RPMI8226 (cell line): ENCODE measurements at regions not wholly inside any gene's neighbourhood (a gene's known extent, or its start where the extent isn't known, plus 50 kb on each side); places are given as distances from the start of the nearest gene placed in this dataset.

Experiments used
- DNase-seq: peaks from one replicate; pipeline ENCODE4 v3.0.0-alpha.2; 2015

DNA sequence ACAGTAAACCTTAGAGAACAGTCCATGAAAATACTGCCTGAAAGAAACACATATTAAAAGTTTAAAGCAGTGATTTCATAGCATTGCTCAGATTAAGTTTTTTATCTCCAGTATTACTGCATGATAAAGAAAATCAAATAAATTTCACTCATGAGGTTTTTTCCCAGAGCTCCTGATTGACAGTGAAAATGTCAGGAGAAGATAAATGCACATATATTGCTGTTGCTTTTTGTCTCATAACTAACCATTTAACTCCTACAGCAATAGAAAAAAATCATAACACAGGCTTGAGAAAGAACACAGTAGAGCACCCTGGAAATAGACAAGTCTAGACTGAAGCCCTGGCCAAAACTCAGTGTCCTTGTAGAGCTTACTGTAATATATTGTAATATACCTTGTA, 391.0 kb downstream of the TMX3 start:
- no peak for DNase-seq

DNA sequence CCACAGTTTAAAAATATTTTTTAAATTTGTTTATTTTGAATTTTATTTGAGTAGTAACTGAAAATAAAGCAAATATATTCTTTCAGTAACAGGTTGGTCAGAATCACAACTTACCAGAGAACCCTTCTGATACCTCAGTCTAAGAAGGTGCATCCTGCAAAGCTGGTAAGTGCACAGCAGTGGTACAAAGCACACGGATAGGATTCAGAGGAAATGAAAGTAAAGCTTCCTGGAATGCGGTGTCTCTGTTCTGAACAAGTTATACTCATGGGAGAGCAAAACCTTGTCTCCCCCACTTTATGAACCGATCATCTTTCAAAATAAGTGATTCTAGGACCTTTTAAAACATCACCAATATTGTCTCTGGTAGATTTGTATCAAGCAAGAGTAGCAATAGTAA, 398.3 kb downstream of the TMX3 start:
- DNase-seq, result no peak

DNA sequence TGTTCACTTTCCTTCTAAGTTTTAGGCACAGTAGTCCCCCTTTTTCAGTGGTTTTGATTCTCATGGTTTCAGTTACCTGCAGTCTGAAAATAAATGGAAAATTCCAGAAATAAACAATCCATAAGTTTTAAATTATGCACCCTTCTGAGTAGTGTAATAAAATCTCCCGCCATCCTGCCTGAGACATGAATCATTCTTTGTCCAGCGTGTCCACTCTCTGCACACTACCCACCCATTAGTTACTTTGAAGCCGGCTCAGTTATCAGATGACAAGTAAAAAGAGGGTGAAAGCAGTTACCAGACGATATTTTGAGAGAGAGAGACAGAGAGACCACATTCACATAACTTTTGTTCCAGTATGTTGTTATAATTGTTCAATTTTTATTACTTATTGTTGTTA, 400.5 kb downstream of the TMX3 start:
- no peak for DNase-seq

DNA sequence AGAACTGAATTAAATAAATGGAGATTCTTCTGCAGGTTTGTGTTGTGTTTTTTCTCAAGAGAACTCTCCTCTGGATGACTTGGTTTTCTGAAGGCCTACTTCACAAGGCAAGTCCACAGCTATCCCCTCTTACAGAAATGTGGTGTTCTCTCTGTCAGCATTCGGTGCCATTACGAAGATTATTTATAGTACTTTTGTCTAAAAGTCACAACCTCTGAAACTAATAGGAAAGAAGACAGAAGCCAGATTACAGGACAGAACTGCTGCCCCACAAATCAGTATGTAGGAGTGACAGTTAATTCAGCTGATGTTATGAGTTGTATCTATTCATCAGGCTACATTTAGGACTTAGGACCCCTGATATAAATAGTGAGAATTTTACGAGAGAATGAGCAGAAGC, 413.5 kb downstream of the TMX3 start:
- no peak for DNase-seq

DNA sequence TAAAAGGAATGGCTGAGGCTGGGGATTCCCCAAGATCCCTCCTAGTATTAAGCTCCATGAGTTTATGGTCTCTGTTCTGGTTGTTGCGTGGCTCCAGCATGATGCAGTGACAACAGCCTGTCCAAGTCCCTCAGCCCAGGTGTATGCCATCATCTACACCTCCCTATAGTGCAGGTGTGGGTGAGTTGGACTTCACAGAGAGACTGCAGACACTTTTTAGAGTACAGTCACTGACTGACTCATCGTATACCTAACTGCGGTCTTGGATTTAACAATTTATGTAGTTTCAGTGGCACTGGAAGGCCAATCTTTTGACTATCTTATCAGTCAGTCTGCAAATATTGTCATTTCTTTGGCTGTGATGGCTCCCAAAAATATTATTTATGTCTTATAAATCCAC, 415.0 kb downstream of the TMX3 start:
- no peak for DNase-seq

DNA sequence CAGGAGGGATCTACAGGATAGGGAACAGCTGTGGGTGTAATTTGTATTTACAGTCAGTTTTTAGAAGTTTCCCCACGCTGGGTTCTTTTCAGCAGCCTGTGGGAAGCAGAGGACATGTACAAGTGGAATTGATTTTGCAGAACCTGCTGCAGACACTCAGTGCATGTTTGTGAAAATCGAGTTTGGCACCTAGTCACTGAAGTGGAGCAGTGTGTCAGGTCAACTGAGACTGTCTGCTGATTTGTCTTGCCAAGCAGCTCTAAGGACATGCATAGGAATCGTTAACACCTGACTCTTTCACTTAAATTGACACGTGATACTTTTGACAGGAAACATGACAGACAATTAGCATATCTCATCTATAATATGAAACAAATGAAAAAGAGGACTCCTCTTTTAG, 416.6 kb downstream of the TMX3 start:
- DNase-seq, result no peak

DNA sequence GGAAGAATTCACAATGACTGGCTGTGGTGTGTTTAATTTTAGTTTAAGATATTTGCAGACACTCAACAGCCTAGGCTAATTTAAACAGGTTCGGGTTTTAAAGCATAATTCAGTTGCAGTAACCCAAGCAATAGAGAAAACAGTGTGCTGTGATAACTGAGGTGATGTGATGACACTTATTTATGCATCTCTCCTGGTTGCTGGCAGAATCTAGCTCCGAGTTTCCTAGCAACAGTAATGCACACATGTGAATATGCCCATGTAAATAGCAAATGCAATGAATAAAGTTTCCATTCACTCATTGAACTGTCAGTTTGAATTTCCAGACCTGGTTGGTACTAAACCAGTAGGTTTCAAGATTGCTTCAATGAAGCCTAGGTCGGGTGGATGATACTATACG, 426.5 kb downstream of the TMX3 start:
- no peak for DNase-seq

DNA sequence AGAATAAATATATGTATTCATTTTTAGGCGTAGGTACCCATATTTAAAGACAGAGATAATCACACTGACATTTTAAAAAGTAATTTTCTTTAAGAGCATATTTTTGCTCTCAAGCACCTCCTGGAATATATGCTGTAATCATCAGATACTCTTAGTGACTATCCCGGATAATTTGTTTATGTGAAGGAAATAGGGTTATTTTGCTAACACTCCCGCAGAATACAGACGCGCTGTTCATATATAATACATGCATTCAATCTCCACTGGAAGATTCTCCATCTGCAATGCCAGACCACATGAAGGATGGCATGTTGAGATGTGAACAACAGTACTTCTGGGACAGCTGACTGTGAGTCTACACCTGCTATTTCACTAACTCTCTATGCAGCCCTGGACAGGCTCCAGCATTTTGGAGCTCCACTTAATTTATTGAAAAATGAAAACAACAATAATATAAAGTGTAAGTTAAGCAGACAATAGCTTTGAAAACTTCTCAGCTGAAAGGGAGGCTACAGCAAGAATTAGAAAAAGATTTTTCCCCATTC, 430.6 kb downstream of the TMX3 start:
- no peak for DNase-seq

DNA sequence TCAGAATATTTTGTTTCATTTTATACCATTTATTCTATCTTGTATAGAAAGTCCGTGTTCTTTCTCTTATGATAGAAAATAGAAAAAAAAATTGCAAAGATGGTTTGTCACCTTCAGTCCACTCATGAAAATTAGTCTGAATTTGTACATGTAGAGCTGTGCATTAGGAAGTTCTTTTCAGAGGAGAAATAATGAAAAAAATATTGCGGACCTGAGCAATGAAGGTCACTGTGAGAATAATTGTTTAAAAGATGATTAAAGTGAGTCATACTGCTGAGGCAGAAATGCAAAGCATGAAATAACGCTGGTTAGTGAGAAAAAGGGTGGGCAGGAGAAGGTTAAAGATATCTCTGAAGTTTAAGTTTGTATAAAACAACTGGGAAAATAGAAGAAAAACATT, 431.1 kb downstream of the TMX3 start:
- no peak for DNase-seq

DNA sequence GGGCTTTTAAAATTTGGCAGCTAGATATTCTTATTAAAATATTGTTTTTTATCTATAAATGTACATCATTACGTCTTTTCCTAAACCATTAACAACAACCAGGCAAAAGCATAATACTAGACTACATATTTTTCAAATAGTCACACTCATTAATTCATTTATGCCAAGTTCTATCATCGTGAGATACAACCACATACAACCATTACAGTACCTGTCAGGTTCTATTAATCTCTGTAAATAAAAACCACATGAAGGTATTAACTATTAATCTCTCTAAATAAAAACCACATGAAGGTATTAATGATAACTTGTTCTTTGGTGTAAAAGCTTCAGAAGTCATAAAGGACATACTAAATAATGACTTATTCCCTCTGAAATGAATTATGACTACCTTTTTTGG, 432.7 kb downstream of the TMX3 start:
- no peak for DNase-seq

DNA sequence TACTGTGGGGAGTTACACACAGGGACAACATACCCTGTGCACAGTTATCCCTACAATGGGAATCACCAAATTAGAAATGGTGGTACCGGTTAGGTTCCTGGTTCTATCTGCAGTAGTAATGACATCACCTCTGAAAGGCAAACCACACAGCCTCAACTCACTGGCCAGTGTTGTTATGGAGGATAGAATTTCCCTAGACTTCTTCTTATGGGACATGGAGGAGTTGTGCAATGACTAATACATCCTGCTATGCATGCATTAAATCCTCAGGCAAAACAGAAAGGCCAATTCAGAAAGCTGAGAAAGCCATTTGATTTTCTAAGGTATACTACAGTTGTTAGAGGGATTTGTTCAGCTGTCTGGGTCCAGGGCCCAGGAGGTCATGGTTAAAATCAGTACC, 439.3 kb downstream of the TMX3 start:
- DNase-seq, result no peak

DNA sequence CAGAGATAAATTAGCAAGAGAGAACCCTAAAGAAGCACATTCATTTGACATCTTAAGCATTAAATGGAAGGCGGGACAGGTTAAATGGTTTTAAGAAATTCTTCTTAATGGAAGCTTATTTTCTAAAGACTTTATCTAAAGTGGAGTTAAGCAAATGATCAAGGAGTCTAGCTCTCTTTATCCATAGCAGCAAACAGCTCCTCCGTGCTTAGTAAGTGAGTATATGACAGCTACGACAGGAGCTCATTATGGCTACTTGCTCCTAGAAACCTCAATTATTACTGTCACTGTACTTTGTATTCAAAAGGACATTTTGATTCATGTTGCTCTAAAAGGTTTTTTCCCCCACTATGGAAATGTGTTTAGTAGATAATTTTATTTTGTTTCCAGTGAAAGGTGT, 444.9 kb downstream of the TMX3 start:
- DNase-seq, result no peak

DNA sequence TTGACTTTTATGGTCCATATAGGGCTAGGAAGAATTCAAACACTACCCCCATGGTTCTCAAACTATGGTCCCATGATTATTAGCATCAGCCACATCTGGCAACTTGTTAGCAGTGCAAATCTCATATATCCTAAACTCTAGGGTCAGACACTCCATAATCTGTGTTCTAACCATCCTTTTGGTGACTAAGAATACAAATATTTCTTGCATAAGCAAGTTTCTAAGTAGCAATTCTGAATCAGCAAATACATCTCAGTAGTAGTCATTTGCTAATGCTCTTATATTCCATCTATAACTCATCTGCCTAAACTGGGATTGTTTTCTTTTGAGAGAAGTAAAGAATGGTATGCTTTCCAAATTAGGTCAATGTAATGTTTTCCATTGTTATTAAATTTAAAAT, 447.3 kb downstream of the TMX3 start:
- no peak for DNase-seq

DNA sequence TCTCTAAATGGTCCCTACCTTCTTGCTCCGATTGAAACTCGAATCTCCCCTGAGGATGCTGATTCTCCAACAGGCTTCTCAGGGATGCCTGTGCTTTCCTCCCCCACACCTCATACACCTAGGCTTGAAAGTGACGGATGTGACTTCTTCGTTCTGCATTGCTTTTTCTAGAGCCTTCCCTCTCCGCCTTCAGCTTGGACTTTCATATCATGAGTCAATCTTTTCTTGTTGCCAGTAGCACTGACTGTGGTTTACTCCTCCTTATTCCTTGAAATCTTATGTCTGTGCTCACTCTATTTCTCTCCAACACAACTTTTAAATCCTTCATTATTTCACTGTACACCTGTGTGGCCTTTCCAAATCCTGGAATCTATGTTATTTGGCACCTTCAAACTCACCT, 451.4 kb downstream of the TMX3 start:
- DNase-seq, result no peak

DNA sequence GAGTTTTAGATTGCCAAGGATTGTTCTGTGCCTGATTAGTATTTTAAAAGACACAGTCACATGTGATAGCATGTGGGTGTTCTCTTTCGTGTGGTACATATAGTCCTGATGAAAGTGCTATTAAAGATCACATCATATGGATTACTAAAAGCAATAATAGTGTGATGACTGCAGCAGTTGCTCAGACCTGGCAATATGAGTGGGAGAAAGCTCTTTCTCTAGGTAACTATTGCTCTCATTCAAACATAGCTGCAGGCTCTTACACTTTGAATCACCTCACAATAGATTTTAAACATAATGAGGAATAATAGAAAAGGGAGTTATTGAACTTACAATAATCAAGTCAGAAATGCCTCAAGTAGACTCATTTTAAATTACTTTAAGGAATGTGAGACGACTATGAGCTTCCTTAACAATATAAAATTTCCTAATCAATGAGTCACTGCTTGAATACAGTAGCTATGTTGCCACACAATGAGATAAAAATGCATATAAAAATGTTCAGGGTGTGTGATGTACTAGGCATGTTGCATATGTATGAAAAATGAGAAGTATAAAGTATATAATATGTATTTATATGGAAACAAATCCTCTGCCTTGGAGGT, 452.1 kb downstream of the TMX3 start:
- DNase-seq, result no peak

DNA sequence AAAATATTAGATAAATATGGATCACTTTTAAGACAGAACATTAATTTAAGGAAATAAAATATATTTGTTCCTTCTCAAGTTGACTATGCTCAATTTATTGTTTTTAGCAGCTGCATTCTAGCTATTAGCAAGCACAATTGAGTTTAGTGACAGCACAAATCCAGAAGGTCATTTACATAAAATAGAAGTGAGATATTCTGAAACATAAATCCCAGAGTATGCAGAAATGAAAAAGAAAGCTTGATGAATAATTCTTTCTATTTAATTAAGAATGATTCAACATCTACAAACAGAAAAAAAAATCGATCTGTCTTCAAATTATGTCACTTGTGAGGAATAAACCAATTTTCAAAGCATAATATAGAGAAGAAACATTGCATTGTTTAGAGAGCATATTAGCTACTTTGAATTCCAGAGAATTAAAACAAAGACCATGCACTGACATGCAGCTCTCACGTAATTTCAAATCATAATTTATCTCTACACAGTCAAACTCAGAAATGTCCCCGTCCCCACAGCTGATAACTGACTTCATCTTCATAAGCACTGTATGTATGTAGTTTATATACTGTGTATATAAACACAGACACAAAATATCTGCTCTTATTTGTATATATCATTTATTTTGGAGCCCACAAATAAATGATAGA, 458.4 kb downstream of the TMX3 start:
- DNase-seq, result no peak

DNA sequence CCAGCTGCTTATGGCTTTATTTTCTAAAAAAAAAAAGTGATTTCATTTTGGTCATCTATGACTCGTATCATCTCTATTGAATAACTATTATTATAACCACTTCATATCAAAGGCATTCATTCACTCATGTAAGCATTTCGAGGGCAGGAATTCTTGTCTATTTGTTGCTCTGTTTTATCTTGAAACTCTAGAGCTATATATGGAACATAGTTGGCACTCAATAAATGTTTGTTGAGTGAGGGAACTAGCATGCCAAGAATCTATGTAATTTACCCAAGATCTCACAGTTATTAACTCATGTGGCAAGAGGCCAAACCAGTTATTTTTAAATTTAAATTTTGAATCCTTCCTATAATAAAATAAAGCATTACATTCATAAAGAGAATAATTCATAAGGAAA, 470.1 kb downstream of the TMX3 start:
- no peak for DNase-seq

DNA sequence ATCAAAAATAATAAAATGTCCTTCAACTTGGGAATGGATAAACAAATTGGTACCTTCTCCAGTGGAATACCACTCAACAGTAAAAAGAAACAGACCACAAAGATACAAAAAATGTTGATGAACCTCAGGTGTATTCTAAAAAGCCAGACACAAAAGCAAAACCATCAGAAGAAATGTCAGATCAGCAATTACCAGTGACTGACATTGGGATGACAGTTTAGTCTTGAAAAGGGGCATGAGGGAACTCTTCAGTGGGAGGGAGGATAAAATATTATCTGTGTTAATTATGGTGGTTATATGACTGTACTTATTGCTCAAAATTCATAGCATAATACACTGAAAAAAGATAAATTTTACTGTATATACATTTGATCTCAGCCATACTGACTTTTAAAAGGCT, 473.0 kb downstream of the TMX3 start:
- DNase-seq, result no peak

DNA sequence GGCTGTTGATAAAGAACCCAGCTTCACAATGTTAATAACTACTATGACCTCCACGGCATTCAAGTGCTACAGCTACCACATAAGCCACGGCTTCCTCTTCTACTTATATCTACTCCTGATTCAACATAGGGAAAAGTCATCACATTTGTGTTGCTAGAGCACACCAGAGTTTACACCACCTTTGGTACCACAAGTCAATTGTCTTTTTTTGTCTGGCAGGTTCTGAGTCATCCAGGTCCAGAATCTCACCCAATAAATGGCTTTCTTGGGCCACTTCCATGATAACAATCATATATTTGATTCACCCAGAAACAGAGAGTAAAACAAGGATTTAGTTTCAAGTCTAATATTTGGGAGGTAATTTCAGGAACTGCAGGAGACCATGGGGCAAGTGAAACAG, 480.2 kb downstream of the TMX3 start:
- DNase-seq, result no peak

DNA sequence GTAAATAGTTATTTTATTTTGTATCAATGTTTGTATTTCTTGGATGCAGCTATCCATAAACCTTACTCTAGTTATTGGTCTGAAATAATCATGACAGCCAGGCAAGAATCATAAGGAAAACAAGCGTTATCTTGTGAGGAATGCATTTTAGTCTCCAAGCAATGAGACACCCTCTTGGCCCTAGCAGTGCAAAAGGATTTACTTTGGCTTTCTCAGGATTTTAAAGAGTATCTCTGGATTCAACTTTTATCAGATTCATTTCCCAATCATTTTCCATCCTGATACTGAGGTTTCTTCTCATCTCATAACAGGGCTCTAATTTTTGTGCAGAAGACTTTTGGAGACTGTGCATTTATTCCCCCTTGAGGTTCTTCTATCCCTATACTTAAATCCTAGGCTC, 480.8 kb downstream of the TMX3 start:
- DNase-seq, result no peak

DNA sequence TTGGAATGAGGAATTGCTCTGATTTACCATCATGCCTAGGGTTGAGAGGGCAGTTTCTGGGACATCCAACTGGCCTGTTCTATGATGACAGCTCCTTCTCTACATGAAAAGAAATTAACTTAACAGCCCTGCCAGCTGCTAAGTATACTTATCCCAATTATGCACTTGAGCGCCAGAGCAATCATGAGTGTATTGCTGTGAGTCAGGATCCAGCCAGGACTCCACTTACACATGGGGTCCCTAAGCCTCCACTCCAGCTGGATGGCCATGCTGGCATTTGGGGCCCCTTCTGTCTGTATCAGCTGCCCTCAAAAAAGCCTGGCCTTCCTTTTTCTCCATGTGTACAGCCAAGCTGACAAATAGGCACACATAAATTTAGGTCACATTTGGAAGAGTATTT, 481.9 kb downstream of the TMX3 start:
- DNase-seq, result no peak

DNA sequence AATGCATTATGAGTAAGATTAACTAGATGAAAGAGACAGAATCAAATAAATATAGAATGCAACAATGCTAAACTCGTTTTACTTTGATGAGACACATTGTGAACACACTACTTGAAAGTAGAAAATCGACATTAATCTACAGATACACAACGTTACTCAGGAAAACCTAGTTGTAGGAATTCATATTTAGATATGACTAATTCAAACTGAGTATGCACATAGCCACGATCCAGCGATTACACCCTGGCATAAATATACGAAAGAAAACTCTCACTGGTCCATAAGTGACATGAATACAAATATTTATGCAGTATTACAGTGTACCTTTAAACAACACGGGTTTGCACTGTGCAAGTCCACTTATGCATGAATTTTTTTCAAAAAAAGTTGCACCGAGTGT, 485.6 kb downstream of the TMX3 start:
- DNase-seq, result no peak

DNA sequence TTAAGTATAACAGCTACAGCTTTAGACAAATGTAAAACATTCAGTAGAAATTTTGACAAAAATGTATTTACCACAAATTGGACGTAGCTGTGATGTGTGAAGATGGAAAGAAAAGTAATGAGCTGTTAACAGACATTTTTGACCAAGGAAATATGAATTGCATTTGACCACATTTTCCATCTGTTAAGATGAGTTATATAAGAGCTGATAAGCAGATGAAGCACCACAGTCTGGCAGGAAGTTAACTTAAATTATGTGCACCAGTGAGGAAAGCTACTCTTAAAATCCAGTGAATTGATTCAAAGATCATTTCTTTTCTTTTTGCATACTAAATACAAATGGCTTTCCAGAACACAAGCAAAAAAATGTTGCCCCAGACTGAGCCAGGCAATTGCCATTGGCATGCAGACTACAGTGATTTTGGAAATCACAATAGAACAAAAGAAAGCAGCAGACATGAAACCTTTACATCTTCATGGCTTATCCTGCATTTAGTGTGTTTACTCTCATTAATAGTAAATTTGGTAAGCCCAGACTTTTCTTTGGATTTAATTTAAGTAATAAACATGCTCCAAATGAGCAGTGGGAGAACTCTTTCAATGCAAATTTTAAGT, 493.7 kb downstream of the TMX3 start:
- no peak for DNase-seq

DNA sequence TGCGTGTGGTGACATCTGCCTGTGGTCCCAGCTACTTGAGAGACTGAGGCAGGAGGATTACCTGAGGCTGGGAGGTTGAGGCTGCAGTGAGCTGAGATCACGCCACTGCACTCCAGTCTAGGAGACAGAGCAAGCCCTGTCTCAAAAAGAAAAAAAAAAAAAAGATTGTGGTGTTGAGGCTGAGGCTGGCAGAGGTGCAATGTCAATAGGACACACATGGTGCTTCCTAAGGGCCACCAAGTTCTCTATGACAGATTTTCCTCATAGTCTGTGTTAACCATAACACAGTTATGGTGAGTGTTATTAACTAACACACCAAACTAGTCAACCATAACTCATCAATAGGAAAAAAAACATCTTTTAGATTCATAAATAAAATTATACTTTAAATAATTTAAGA, 494.4 kb downstream of the TMX3 start:
- DNase-seq, result no peak

DNA sequence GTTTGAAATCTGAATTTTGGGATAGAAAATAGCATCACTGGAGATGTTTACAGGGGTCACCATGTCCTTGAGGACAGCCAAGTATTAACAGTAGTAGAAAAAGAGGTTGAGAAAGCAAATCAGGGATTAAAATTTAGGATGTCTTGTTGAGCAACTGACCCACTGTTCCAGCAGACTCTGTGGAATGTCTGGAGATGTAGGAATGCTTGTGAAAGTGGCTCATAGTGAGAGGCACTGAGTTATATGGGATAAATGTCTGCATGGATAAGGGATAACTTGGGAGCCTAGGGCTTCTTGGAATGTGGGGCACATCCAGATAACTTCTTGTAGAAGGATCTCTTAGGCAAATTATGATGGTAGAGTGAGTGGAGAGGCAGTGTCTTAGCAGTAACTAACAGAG, 495.0 kb downstream of the TMX3 start:
- DNase-seq, result no peak
